Upper lobe of left lung (tissue), 4 donors: ENCODE measurements at regions not wholly inside any gene's neighbourhood (a gene's known extent, or its start where the extent isn't known, plus 50 kb on each side); places are given as distances from the start of the nearest gene placed in this dataset.

Source experiments
- POLR2A ChIP-seq, 4 donors: fragments of 450-650 bp; IDR thresholded peaks; one replicate each; pipeline ENCODE4 v1.5.1; 2016 to 2017; ENCODE audit warnings: antibody characterized with exemption in 4 of 4, mild to moderate bottlenecking in 2 of 4
- POLR2AphosphoS5 ChIP-seq, 2 donors: sonication (generic); formaldehyde crosslinking; IDR thresholded peaks; one replicate each; pipeline ENCODE4 v1.5.1; 2017; ENCODE audit warnings: antibody characterized with exemption in 2 of 2
- TF ChIP-seq, protein P1 (sequence below), 6 experiments: fragments of 450-650 bp in 4 of 6; fragments of 200-600 bp in 2 of 6; sonication (generic) in 2 of 6; IDR thresholded peaks; one replicate each; pipeline ENCODE4 v1.5.1; 2016 to 2019; ENCODE audit warnings: antibody characterized with exemption in 6 of 6

DNA sequence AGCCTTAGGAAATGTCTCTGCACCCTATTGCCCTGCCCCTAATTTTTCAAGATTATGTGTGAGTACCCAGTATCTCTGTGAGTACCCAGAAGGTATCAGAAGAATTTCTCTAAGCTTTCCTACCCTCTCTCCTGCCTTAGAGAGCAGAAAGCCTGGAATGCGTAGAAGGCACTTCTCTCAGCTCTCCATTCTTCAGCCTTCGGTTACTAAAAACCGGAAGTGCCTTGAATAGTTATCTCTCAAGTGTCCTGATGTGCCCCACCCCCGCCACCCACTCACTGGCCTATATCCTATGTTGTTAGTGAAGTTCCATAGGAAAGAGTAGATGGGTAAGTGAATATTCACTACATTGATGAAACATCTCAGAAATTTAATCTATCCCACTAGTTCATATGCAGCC is 210.7 kb upstream of the CDH10 start:
- TF ChIP-seq, protein P1, sequence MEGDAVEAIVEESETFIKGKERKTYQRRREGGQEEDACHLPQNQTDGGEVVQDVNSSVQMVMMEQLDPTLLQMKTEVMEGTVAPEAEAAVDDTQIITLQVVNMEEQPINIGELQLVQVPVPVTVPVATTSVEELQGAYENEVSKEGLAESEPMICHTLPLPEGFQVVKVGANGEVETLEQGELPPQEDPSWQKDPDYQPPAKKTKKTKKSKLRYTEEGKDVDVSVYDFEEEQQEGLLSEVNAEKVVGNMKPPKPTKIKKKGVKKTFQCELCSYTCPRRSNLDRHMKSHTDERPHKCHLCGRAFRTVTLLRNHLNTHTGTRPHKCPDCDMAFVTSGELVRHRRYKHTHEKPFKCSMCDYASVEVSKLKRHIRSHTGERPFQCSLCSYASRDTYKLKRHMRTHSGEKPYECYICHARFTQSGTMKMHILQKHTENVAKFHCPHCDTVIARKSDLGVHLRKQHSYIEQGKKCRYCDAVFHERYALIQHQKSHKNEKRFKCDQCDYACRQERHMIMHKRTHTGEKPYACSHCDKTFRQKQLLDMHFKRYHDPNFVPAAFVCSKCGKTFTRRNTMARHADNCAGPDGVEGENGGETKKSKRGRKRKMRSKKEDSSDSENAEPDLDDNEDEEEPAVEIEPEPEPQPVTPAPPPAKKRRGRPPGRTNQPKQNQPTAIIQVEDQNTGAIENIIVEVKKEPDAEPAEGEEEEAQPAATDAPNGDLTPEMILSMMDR (IDR thresholded peaks at IDR 0.05), result no peak
- no peak for TF ChIP-seq POLR2AphosphoS5 (IDR thresholded peaks at IDR 0.05)
- TF ChIP-seq POLR2A (IDR thresholded peaks at IDR 0.05), result no peak
